ENCODE measurements at regions not wholly inside any gene's neighbourhood (a gene's known extent, or its start where the extent isn't known, plus 50 kb on each side); places are given as distances from the start of the nearest gene placed in this dataset.

- Histone ChIP-seq H3F3A (ENCODE audit: low read depth) (no peaks in the 10 kb centered on the region), H4K20me1 (ENCODE audit: low read depth) (no peaks in the 10 kb centered on the region), H3K4me3 (no peak overlapping the region), H3K4me1 (peaks cover 24% of the 10 kb centered on the region), H3K9me3 (ENCODE audit: low read depth) (no peaks in the 10 kb centered on the region), H3K27ac (no peak overlapping the region), H3K4me2 (no peak overlapping the region), H3K36me3 (no peaks in the 10 kb centered on the region), H3K9ac (no peak overlapping the region), H2AFZ (replicated peaks) (no peak overlapping the region), H3K79me2 (ENCODE audit: low read depth) (no peaks in the 10 kb centered on the region), H3K27me3 (no peaks in the 10 kb centered on the region)
- Mint-ChIP-seq H3K36me3 (no peaks in the 10 kb centered on the region), H3K27me3 (ENCODE audit: insufficient read depth, low read depth) (no peaks in the 10 kb centered on the region), H3K4me1 (peaks cover 35% of the 10 kb centered on the region), H3K4me3 (no peak overlapping the region), H3K27ac (no peak overlapping the region), H3K9me3 (no peaks in the 10 kb centered on the region)
- TF ChIP-seq EZH2phosphoT487 (IDR thresholded peaks at IDR 0.05) (no peak), CTCF (IDR thresholded peaks at IDR 0.05) (no peak), EZH2 (IDR thresholded peaks at IDR 0.05) (no peak)
- DNase-seq (ENCODE audit: low spot score), result no peak
These were observed 162.0 kb downstream of the FAT3 start for GRCh38 chr11:92386577-92386976.

- no peak overlapping the region for H3K4me3 ChIP-seq
- H3K4me3 Mint-ChIP-seq, result no peak overlapping the region
These were observed 163.2 kb downstream of the FAT3 start for GRCh38 chr11:92387859-92388258.

GRCh38 chr11:92388380-92388779 is 163.8 kb downstream of the FAT3 start:
- Histone ChIP-seq H3K4me3 (no peak overlapping the region), H3K9me3 (ENCODE audit: low read depth) (no peaks in the 10 kb centered on the region), H3K27me3 (no peaks in the 10 kb centered on the region), H3K9ac (no peak overlapping the region), H2AFZ (replicated peaks) (no peak overlapping the region), H3K27ac (no peak overlapping the region), H3K36me3 (no peaks in the 10 kb centered on the region), H3F3A (ENCODE audit: low read depth) (no peaks in the 10 kb centered on the region), H4K20me1 (ENCODE audit: low read depth) (no peaks in the 10 kb centered on the region), H3K4me1 (peaks cover 26% of the 10 kb centered on the region), H3K79me2 (ENCODE audit: low read depth) (no peaks in the 10 kb centered on the region), H3K4me2 (no peak overlapping the region)
- H3K4me3 Mint-ChIP-seq, result no peak overlapping the region
- DNase-seq (ENCODE audit: low spot score), result no peak
- no peaks in the 10 kb centered on the region for H3K27me3 Mint-ChIP-seq (ENCODE audit: insufficient read depth, low read depth)
- TF ChIP-seq EZH2 (IDR thresholded peaks at IDR 0.05) (no peak), CTCF (IDR thresholded peaks at IDR 0.05) (peak; percentile 33)
- H3K27ac Mint-ChIP-seq, result no peak overlapping the region
- peaks cover 29% of the 10 kb centered on the region for H3K4me1 Mint-ChIP-seq
- H3K36me3 Mint-ChIP-seq, result no peaks in the 10 kb centered on the region
- H3K9me3 Mint-ChIP-seq, result no peaks in the 10 kb centered on the region

More at GRCh38 chr11:92387859-92388258, 163.2 kb downstream of the FAT3 start:
- Mint-ChIP-seq H3K9me3 (no peaks in the 10 kb centered on the region), H3K27ac (no peak overlapping the region), H3K4me1 (peaks cover 34% of the 10 kb centered on the region), H3K36me3 (no peaks in the 10 kb centered on the region), H3K27me3 (ENCODE audit: insufficient read depth, low read depth) (no peaks in the 10 kb centered on the region)
- Histone ChIP-seq H3K9ac (no peak overlapping the region), H4K20me1 (ENCODE audit: low read depth) (no peaks in the 10 kb centered on the region), H2AFZ (replicated peaks) (no peak overlapping the region), H3K27me3 (no peaks in the 10 kb centered on the region), H3F3A (ENCODE audit: low read depth) (no peaks in the 10 kb centered on the region), H3K9me3 (ENCODE audit: low read depth) (no peaks in the 10 kb centered on the region), H3K4me2 (no peak overlapping the region), H3K27ac (no peak overlapping the region), H3K4me1 (peaks cover 26% of the 10 kb centered on the region), H3K79me2 (ENCODE audit: low read depth) (no peaks in the 10 kb centered on the region), H3K36me3 (no peaks in the 10 kb centered on the region)
- no peak for DNase-seq (ENCODE audit: low spot score)
- TF ChIP-seq CTCF (IDR thresholded peaks at IDR 0.05) (no peak), EZH2phosphoT487 (IDR thresholded peaks at IDR 0.05) (no peak), EZH2 (IDR thresholded peaks at IDR 0.05) (no peak)
